NB4 (cell line): ENCODE measurements at regions not wholly inside any gene's neighbourhood (a gene's known extent, or its start where the extent isn't known, plus 50 kb on each side); places are given as distances from the start of the nearest gene placed in this dataset.

Source experiments
- POLR2A ChIP-seq: IDR thresholded peaks from 2 replicates; pipeline ENCODE4 v1.6.1; 2011; ENCODE audit warnings: mild to moderate bottlenecking; ENCODE audit not compliant: insufficient read length; ENCODE audit errors: extremely low read depth
- TF ChIP-seq, protein P1 (sequence below): IDR thresholded peaks from one replicate; pipeline ENCODE4 v1.5.1; 2012; ENCODE audit warnings: low read depth, low read length

DNA sequence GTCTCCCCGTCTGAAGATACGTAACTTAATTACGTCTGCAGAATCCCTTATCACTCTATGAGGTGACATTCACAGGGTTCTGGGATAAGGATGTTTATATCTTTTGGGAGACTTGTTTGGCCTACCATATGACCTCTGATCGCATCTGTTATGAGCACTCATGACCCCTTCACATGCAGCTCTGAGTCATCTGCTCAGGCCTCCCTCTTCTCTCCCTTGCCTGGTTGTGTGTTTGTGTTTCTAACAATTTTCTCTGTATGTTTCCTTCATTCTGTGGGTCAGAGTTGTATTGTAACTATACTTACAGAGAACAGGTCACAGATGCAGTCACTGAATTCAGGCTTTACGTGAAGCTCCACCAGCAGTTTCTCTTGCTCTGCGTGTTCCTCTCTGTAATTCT is 330.6 kb downstream of the TENT4A start:
- TF ChIP-seq, protein P1, sequence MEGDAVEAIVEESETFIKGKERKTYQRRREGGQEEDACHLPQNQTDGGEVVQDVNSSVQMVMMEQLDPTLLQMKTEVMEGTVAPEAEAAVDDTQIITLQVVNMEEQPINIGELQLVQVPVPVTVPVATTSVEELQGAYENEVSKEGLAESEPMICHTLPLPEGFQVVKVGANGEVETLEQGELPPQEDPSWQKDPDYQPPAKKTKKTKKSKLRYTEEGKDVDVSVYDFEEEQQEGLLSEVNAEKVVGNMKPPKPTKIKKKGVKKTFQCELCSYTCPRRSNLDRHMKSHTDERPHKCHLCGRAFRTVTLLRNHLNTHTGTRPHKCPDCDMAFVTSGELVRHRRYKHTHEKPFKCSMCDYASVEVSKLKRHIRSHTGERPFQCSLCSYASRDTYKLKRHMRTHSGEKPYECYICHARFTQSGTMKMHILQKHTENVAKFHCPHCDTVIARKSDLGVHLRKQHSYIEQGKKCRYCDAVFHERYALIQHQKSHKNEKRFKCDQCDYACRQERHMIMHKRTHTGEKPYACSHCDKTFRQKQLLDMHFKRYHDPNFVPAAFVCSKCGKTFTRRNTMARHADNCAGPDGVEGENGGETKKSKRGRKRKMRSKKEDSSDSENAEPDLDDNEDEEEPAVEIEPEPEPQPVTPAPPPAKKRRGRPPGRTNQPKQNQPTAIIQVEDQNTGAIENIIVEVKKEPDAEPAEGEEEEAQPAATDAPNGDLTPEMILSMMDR, result no peak
- no peak for TF ChIP-seq POLR2A
